ENCODE measurements at regions not wholly inside any gene's neighbourhood (a gene's known extent, or its start where the extent isn't known, plus 50 kb on each side); places are given as distances from the start of the nearest gene placed in this dataset.

- DNase-seq (ENCODE audit: low spot score) (no peak), ATAC-seq (ENCODE audit: low FRiP score) (no peak)
- TF ChIP-seq, protein P1, sequence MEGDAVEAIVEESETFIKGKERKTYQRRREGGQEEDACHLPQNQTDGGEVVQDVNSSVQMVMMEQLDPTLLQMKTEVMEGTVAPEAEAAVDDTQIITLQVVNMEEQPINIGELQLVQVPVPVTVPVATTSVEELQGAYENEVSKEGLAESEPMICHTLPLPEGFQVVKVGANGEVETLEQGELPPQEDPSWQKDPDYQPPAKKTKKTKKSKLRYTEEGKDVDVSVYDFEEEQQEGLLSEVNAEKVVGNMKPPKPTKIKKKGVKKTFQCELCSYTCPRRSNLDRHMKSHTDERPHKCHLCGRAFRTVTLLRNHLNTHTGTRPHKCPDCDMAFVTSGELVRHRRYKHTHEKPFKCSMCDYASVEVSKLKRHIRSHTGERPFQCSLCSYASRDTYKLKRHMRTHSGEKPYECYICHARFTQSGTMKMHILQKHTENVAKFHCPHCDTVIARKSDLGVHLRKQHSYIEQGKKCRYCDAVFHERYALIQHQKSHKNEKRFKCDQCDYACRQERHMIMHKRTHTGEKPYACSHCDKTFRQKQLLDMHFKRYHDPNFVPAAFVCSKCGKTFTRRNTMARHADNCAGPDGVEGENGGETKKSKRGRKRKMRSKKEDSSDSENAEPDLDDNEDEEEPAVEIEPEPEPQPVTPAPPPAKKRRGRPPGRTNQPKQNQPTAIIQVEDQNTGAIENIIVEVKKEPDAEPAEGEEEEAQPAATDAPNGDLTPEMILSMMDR (IDR thresholded peaks at IDR 0.05), result no peak
These were observed 298.2 kb downstream of the CTTN start for GRCh38 chr11:70696564-70696963.

DNA sequence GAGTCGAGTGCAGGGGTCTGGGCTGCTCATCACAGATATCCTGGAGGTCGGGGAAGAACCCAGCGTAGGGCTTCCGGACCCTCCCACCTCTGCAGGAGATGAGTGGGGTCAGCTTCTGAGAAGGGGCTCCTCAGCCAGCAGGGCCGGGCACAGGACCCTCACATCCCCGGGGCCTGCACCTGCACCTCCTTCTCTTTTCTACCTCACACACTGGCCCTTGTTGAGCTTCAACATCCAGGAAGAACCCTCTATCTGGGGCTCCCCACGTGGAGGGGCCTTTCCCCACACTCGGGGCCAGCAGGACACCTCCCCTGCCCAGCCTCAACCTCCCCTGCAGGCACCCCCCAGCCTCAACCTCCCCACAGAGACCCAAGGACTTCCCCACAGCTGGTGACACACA is 299.4 kb downstream of the CTTN start:
- TF ChIP-seq, protein P1 (IDR thresholded peaks at IDR 0.05), result no peak
- no peak for ATAC-seq (ENCODE audit: low FRiP score)
- DNase-seq (ENCODE audit: low spot score), result no peak

DNA sequence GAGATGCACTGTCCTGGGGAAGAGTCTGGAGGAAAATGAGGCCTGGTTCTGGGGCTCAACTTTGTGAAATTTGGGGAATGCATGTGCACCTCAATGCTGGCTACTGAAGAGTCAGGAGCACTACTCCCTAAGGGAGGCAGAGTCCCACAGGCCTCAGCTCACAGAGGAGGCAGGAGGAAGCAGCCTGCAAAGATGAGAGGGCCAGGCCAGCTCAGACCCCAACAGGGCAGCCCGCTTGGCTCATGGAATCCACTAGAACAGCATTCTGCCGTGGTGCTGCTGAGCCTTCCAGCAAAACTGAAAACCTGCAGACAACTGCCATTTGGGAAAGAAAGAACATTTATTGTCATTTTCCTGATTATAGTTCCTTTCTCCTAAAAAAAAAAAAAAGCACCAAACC is 300.5 kb downstream of the CTTN start:
- ATAC-seq (ENCODE audit: low FRiP score) (no peak), DNase-seq (ENCODE audit: low spot score) (no peak)
- TF ChIP-seq, protein P1 (IDR thresholded peaks at IDR 0.05), result no peak

DNA sequence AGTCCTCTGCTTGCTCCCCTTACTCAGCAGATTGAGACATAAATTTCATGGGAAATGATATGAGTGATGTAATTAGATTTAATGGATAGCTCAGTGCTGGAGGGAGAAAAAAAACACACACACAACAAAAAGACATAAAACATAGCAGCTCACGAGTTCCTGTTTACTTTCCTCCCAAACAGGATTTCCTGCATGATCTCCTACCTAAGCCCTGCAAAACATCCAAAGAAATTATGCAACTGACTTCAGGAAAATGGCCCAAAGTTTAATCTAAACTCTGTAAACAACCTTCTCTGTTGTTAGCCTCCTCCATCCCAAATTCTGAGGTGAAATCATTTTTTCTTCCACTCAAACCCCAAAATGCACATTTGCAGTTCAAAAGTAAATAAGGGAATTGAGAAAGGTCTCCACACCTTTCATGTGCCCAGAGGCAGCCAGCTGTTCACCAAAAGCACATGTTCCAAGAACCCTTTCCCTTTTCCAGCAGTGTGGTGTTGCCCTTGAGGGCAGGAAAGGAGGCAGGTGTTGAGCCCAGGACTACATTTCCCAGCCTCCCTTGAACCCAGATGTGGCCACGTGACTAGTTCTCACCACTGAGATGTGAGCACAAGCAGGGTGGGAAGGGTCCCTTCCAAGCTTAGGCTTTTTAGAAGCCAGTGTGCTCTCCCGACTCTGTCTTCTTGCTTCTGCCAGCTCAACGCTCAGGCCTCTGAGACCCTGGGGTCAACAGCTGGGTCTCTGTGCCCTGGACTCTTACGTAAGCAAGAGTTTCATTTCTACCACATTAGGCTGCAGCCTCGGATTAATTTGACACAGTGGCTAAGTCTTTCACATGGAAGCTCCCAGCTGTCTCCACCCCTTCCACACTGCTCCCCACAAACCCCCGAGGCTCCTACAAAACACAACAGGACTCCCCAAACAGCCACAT is 301.2 kb downstream of the CTTN start:
- no peak for DNase-seq (ENCODE audit: low spot score)
- ATAC-seq (ENCODE audit: low FRiP score), result no peak
- TF ChIP-seq, protein P1 (IDR thresholded peaks at IDR 0.05), result no peak

- TF ChIP-seq, protein P1 (IDR thresholded peaks at IDR 0.05), result no peak
- no peak for ATAC-seq (ENCODE audit: low FRiP score)
- no peak for DNase-seq (ENCODE audit: low spot score)
These were observed 302.1 kb downstream of the CTTN start for GRCh38 chr11:70700453-70700852.

DNA sequence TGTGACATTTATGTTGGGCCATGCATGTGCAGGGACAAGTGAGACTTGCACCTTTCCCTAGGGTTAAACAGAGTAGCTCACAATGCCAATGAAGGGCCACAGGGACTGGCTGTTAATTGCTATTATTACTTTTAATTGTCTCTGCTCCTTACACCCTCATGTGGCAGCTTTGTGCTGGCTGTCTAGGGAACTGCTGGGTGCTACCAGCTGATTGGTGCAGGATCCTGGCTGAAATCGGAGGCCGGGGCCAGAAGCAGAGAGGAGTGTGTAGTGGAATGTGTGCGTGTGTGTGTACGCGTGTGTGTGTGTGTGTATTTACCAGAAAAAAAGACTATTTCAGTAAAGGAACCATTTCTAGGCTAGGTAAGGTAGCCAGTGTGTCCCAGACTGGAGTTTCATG is 302.5 kb downstream of the CTTN start:
- no peak for DNase-seq (ENCODE audit: low spot score)
- ATAC-seq (ENCODE audit: low FRiP score), result no peak
- TF ChIP-seq, protein P1 (IDR thresholded peaks at IDR 0.05), result no peak

All from omental fat pad (tissue), 3 donors.